GM21381 (cell line): ENCODE measurements at regions not wholly inside any gene's neighbourhood (a gene's known extent, or its start where the extent isn't known, plus 50 kb on each side); places are given as distances from the start of the nearest gene placed in this dataset.

ENCODE experiments used
- ATAC-seq: cut with Tn5 transposase; IDR thresholded peaks from one replicate; pipeline ENCODE4 v1.9.1; 2021; ENCODE audit warnings: mild to moderate bottlenecking, moderate library complexity; ENCODE audit not compliant: unreplicated experiment

DNA sequence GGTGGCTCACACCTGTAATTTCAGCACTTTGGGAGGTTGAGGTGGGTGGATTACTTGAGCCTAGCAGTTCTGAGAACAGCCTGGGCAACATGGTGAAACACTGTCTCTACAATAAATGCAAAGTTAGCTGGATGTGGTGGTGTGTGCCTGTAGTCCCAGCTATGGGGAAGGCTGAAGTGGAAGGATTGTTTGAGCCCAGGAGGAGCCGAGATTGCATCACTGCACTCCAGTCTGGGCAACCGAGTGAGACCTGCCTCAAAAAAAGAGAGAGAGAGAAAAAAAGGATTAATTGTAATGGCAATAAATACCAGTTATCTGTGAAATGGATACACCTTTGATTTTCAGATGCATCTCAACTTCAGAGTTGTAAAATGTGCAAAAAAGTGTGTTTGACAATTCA lies 58.8 kb downstream of the SPRY1 start:
- no peak for ATAC-seq

DNA sequence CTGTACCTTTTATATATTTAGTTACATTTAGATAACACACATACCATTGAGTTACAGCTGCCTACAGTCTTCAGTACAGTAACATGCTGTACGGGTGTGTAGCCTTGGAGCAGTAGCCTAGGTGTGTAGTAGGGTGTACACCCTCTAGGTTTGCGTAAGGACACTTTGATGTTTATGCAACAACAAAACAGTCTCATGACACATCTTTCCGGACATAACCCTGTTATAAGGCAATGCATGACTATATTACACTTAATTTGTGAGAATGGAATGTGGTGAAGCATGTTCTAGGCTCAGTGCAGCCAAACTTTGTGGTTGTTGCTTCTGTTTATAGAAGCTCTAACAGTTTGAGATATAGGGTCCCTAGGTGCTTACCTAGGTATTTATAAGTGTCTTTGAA lies 65.4 kb downstream of the SPRY1 start:
- ATAC-seq, result no peak

DNA sequence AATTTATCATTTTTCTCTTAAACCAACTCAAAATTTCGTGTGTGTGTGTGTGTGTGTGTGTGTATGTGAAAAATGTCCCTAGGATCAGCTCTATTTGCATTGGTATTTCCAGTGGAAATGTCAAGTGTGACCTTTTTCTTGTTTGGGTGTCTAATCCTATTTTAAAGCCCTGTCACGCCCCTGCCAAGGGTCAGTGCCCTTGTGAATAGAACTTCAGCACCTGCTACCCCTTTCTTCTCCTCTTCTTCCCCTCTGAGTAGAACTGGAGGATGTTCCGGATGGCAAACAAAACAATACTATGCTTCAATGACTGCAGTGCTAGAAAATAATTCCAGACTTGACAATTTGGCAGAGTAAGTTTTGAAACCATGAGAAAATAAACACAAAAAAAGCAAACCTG lies 67.3 kb downstream of the SPRY1 start:
- ATAC-seq, result no peak

DNA sequence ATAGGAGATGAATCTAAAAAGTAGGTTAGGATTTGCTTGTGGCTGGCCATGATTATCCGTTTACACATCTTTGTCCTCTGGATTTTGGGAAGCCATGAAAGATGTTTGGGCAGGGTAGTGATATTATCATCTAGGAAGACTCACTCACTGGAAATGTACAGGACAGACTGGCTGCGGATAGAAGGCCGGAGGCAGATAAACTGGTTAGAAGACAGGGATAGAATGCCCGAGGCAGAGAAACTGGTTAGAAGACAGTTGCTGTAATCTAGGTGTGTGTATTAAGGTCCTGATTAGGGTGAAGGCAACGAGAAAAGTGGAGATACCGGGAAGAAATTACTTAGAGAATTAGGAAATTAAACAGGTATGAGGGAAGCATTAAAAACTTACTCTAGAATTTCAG lies 68.8 kb downstream of the SPRY1 start:
- ATAC-seq, result no peak

DNA sequence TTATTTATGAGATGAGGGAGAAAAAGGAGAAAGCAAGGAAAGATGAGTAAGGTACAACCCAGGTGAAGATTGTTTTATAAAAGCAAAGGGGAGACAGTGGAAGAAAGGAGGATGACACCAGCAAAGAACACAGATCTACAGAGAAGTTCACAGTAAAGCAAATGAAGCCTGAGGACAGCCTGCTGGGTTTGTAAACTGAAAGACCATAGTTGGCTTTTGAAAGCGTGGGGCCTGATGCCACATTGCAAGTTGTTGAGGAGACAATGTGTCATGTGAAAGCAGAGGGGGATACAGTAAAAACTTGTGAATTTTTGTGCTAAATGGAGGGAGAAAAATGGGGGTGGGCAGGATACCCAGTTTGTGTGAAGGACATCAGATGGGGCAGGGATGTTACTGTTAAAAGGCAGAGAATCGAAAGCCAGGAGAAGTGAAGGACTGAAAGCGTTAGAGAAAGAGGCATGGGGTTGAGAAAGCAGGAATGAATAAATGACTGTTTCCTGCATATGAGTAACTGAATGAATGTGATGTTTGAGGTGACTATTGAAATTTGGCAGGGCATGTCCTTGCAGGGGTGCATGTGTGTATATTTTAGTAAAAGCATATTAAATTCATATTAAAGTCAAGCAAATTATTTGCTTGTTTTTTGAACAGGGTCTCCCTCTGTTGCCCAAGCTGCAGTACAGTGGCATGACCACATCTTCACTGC lies 69.6 kb downstream of the SPRY1 start:
- no peak for ATAC-seq

DNA sequence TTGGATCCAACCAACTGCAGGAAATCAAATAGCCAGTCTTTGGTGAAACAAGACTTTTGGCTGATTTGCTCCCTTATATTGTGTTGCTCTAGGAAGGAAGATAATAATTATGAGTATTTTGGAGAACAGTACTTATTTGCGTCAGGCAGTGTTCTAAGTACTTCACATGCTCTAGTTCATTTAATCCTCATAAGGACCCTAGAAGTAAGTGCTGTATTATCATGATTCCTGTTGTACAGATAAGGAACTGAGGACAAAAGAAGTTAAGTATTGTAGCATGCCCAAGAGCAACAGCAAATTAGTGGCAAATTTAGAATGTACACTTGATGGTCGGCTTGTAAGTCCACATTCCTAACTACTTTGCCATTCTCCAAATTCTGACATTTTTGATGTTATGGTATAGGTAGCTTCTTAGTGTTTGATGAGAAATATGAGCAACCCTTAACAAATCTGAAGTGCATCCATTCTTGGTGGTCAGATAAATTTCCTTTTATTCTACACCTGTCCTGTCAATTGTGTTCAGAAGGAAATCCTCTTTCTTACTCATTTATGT lies 72.0 kb downstream of the SPRY1 start:
- ATAC-seq, result no peak

DNA sequence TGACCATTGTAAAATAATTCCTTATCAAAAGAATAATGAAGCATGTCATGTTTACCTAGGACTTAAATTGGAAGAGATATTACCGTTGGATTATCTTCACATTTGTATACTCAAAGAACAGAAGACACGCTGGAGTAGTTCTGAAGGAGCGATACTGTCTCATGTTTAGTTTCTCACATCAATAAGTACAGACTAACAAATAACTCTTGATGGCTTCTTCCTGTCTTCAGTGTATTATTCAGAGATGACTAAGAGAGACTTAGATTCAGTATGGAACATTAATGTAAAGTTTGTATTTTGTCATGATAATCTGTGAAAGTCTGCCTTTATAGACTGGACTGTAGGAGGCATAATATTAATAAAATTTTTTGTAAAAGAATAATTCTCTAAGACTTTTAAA lies 72.7 kb downstream of the SPRY1 start:
- ATAC-seq, result no peak

DNA sequence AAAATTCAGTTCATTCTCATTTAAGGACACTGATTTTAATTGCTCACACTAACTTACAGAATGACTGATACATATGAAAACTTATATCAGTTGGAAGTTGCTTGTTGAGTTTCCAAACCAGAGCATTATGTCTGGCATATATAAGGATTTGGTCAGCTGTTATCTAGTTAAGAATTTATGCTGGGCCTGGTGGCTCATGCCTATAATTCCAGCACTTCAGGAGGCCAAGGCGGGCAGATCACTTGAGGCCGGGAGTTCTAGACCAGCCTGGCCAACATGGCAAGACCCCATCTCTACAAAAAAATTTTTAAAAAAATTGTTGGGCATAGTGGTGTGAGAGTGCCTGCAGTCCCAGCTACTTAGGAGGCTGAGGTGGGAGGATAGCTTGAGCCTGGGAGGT lies 73.1 kb downstream of the SPRY1 start:
- ATAC-seq, result no peak

DNA sequence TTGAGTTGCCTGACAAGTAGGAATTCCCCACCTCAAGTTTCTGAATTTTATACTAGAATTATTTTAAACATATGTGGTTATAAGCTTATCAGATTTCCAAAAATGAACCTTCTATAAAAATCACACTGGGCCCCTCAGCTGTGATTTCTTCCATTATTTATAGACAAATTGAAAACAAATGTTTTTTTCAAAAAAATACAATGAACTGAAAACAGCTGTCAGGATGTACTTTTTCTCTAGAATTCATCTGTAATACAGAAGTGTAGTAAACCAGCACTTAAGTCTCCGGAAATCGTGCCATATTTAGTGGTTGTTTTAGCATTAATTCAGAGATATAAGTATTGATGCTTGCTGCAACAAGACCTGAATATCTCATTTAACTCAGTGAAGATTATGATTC lies 74.0 kb downstream of the SPRY1 start:
- ATAC-seq, result no peak

DNA sequence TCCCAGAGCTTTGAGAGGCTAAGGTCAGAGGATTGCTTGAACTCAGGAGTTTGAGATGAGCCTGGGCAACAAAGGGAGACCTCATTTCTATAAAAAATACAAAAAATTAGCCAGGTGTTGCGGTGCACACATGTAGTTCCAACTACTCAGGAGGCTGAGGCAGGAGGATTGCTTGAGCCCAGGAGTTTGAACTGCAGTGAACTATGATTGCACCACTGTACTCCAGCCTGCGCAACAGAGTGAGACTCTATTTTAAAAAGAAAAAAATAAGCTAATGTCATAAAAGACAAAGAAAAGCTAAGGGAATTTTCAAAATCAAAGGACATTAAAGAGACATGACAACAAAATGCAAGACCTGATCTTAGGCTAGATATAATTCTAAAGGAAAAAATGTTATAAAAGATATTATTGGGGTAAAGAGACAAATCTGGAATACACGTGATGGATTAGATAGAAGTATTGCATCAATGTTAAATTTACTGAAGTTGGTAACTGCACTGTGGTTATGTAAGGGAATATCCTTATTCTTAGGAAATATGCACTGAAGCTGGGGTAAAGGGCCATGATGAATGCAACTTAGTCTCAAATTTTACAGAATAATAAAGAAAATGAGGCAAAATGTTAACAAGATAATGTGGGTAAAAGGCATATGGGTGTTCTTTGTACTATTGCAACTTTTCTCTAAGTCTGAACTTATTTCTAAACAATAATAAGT lies 75.2 kb downstream of the SPRY1 start:
- ATAC-seq, result no peak

DNA sequence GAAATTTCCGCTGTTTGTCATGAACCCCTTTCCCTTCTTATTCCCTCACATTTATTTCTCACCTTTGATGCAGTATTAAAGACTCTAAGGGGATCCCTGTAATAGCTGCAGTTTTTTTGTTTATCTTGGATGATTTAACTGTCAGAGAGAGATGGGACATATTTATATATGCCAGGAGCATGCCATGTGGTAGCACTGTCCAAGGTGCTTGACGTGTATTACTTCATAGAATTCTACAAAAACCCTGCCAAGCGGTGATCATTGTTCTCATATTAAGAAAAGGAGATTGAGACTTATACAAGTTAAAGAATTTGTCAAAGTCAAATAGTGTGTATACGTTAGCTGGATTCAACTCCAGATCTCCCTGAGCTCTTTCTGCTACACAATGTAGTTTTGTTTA lies 78.2 kb downstream of the SPRY1 start:
- ATAC-seq, result no peak

DNA sequence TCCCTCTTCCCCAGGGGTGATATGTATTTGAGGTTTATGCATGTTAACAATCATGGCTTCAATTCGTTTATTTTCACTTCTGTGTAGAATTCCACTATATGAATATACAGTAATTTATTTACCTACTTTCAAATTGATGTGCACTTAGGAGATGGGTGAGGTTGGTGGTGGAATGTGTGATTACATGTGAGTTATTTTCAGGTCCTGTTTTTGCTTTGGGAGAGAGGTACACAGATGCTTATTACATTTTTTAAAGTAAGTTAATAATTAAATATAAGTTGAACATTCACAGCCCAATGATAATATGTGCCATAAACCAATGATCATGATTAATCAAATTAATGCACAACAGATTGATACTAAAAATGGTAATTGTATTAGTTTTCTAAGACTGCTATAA lies 79.5 kb downstream of the SPRY1 start:
- no peak for ATAC-seq

DNA sequence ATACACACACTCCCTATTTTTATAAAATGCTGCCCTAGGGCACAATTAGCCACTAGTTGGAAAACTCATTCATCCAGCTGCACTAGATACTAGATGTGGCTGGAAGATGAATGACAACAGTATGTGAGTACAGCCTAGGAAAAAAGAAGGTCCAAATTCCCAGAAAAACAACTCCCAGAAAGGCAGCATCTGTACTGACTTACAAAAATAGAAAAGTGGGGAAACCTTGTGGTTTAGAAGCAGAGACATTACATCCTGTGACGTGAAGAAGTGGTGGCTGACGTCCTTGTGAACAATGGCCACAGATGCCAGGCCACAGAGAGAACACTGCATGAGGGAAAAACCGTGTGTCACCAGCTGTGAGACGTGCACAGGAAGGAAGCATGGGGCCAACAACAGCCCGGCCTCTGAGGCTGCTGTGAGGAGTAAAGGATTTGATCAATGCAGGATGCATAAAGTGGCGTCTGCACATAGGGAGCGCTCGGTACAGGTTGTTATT lies 81.2 kb downstream of the SPRY1 start:
- ATAC-seq, result no peak

DNA sequence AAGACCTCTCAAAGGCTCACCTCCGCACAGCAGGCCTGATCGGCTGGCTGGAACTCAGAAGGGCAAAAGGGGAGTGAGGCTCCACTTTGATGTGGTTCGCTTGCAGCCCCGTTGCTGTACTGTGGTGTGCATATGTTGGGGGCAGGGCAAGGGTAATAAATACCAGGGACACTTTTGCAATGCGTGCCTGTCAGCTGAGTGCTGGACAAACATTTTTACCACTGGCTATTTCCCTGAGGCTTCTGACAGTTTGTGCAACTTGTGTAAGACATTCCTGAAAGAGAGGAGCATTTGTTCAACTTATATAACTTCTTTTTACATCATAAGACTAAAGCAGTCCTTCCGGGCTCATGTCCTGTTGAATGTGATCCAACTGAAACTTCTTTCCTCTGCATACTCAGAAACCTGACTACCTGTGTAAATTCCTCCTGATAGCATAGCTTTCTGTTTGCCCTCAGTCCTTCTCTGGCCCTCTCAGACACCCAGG lies 82.3 kb downstream of the SPRY1 start:
- no peak for ATAC-seq

DNA sequence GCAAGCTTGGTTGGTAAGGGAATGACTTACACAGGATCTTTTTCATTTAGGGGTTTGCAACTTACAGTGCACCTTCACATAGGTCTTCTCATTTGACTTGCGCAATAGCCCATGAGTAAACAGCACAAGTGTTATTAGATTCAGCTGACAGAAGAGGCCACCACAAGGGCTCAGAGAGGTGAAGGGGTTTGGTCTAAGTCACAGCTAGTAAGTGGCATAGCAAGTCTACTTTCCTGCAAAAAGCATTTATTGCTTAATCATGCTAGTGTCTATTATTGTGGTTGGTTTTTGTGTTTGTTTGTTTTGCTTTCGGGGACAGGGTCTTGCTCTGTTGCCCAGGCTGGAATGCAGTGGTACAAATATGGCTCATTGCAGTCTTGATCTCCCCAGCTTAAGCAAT lies 83.3 kb downstream of the SPRY1 start:
- no peak for ATAC-seq

DNA sequence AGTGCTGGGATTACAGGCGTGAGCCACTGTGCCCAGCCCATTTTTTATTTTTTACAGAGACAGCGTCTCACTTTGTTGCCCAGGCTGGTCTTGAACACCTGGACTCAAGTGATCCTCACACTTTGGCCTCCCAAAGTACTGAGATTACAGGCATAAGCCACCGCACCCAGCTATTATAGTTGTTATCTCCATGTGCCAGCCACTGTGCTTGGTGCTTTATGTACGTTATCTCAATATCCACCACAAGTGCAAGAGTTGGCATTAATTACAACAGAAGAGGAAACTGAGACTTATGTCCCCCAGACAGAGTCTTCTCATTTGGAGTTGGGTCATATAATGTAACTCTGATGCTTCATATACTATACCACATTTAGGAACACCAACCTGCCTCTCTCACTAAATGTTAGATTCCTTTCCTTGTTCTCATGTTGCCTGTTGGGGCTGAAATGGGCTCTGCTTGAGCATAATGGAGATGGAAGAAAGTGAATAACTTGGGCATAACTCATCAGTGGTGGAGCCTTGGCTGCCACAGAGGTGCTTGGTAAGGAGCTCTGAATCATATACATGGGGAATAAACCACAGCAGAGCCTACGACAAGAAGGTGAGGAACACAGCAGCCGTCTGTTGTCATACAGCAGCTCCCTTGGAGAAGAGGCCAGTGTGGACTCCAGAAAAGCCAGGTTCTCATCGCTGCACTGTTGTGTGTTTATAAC lies 84.3 kb downstream of the SPRY1 start:
- ATAC-seq, result no peak

DNA sequence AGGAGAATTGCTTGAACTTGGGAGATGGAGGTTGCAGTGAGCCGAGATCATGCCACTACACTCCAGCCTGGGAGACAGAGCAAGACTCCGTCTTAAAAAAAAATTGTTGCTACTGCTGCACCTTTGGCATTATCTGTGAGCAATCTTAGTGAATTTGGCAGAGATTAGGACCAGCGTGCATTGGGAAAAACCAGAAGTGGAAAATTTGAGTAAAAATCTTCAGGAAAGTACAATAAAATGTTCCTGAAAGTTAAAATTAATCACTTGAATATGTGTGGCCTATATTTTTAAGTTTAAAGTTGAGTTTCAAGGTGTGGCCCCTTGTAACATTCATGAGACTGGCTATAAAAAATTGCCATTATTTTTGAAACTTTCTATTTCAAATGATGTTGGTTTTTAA lies 85.1 kb downstream of the SPRY1 start:
- no peak for ATAC-seq

DNA sequence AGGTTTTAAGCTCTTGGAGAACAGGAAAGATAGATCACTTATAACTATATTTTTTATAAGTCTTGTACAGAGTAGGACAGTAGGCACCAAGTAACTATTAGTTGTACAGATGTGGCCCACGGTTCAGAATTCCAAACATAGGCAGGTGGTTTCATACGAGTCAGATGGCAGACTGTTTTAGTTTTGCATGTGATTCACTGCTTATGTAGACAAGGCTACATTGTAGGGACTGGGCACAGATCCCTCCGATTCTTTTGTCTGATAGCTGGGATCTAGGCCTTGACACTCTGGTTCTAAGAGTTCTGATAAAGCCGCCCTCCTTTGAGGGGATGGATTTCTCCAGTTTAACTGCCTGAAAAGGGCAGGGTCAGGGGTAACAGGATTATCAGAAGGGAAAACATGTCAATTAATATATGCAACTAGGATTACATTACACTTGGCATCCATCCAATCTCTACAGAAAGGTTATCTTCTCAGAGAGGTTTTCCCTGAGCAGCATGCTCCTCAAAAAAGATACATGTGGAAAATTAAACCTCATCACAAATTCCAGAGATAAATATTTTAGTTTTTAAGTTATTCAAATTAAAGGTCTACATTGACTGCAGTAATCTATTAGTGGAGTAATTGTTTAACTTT lies 87.8 kb downstream of the SPRY1 start:
- no peak for ATAC-seq

DNA sequence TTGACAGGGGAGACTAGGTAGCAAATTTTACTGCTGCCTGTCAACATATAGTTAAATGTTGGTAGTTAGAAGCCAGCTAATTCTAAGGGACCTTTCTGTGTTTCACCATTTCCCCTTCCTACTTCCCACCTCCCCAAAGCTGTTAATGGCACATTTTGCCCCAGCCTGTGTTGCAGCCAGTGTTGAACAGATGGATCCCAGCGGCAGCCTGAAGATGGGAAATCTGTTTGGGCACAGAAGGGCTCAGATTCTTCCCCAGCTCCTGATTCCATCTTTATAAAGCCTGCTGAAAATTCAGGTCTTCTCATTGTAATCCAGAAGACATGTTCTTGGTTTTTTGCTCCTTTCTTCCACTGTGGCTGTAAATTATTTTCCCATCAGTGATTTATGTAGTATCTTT lies 89.0 kb downstream of the SPRY1 start:
- ATAC-seq, result no peak

DNA sequence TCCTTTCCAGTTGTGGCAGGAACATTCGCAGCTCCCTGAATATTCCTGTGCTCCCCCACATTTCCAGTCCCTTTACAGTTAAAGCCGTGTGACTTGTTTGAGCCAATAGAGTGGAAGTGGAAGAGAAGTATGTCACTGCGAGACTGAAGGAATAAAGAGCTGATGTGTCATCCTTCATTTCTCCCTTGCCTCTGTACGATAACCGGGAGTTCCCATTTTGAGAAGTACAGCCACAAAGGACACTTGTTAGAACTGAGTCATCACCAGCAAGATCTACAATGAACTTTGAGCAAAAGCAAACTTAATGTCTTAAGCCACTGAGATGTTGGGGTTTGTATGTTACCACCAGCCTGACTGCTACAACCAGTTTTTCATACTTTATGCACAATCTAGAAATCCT lies 92.3 kb downstream of the SPRY1 start:
- ATAC-seq, result peak; percentile 79

DNA sequence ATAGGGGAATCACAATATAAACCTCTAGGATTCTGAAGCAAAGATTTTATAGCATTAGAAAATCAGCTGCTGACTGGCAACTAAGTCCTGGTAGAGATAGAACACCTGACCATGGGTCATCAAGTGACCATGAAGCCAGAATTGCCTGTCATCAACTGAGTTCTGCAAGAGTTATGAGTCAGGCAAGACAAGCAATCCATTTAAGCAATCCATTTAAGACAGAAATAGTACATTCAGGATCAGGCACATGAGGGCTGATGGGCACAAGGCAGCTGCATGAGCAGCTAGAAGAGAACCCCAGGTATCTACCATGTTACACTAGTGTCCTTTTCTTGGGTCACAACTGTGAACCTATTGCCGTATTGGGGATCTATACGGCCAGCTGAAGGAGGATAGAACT lies 98.9 kb downstream of the SPRY1 start:
- no peak for ATAC-seq
